Retinal pigment epithelial cell (primary cell): ENCODE measurements at regions not wholly inside any gene's neighbourhood (a gene's known extent, or its start where the extent isn't known, plus 50 kb on each side); places are given as distances from the start of the nearest gene placed in this dataset.
"Not testable (repeated sequence)": the region's sequence is repeated elsewhere in the genome, so short reads cannot be mapped to it uniquely, and the experiment has no call there.

ENCODE experiments used
- DNase-seq: peaks from one replicate; pipeline ENCODE4 v3.0.0-alpha.2; 2010; ENCODE audit warnings: low read depth
- H3K4me3 ChIP-seq: 2 replicates; pipeline ENCODE4 v1.5.1; 2011; ENCODE audit warnings: mild to moderate bottlenecking, low read length, control low read depth, moderate library complexity
- CTCF ChIP-seq: conservative IDR thresholded peaks from 2 replicates; pipeline ENCODE4 v1.5.1; 2011; ENCODE audit warnings: low read depth, low read length, control low read depth, inconsistent platforms

DNA sequence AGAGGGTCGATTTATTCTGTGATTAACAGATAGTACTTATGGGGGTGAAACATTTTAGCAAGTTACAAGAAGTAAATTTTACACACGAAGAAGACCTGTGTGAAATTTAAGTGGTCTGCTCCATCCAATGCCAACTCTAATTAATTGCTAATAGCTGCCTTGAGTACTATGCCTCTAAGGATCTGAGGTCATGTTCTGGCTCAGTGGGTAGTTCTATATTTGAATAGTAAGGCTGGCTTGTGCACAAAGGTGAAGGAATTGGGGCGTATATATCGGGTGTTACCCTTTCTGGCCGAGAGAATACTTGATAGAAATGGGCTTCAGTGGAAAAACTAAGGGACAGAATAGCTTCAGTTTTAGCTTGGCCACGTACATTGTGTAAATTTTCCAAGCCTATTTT is 345.2 kb upstream of the ANKRD30A start:
- no peak for DNase-seq
- no peak for TF ChIP-seq CTCF

GRCh38 chr10:36779238-36779846 is 346.1 kb upstream of the ANKRD30A start:
- peak; percentile 81 for TF ChIP-seq CTCF
- DNase-seq, result no peak
- no peak overlapping the region for H3K4me3 ChIP-seq

More for the DNA sequence above, 345.2 kb upstream of the ANKRD30A start:
- no peak overlapping the region for H3K4me3 ChIP-seq

DNA sequence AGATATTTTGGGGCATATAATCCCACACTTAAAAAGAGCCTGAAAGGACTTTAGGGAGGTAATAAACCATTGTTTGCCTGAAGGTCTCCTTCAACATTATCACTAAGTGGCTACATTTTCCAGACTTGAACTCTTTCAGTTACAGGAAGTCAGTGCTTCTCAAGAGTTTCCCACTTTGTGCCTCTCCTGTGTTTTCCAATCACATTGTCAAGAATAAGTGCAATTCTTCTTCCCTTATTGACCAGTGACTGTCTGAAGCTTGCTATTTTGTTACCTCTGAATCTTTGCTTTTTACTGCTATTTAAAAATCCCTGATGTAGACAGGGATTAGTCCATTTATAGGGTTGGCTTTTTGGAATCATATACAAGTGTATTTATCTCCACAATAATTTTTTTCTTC is 346.7 kb upstream of the ANKRD30A start:
- no peak for DNase-seq
- no peak overlapping the region for H3K4me3 ChIP-seq
- no peak for TF ChIP-seq CTCF

GRCh38 chr10:36773652-36774051 is 351.7 kb upstream of the ANKRD30A start:
- no peak for TF ChIP-seq CTCF
- no peak for DNase-seq
- H3K4me3 ChIP-seq, result no peak overlapping the region

DNA sequence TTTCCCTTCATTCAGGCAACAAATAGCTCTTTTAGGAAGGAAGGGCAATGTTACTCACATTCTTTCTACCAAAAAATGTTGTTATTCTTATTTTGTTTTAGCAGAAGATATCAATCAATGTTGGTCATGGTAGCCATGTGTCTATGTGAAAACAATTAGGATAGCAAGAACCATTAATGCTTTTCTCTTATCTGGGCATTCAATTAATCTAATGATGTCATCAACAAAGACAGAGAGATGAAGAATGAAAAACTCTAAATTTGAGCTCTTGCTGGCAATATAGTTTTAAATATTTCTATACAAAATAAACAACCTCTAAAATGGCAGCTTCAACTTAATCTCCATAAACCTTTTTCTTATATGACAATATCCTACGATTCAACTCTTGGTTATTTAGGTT is 353.7 kb upstream of the ANKRD30A start:
- no peak for TF ChIP-seq CTCF
- no peak overlapping the region for H3K4me3 ChIP-seq
- DNase-seq, result no peak

GRCh38 chr10:36769741-36770140 is 355.7 kb upstream of the ANKRD30A start:
- DNase-seq, H3K4me3 ChIP-seq: not testable (repeated sequence)

DNA sequence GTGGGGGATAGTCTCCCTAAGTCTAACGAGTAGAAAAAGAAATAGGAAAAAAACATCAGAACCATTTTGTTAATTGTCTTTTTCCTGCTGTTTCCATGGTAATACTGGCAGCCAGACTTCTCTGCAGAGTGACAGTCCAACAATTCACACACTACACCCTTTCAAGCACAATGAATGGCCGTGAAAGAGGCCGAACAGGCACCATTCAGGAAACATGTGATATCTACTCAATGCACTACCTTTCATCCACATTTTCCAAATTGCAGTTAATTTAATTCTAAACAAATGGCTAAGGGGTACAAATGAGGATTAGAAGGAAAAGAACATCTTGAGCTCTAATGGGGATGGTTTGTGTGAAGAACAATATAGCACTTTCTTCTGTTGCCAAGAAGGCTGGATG is 358.5 kb upstream of the ANKRD30A start:
- no peak overlapping the region for H3K4me3 ChIP-seq
- TF ChIP-seq CTCF, result no peak
- no peak for DNase-seq

- no peak for TF ChIP-seq CTCF
- DNase-seq, result no peak
- H3K4me3 ChIP-seq, result no peak overlapping the region
Measured at GRCh38 chr10:36766415-36766810, 359.0 kb upstream of the ANKRD30A start.
